ENCODE measurements at regions not wholly inside any gene's neighbourhood (a gene's known extent, or its start where the extent isn't known, plus 50 kb on each side); places are given as distances from the start of the nearest gene placed in this dataset.

- DNase-seq (ENCODE audit: low read depth): no peak
Measured at GRCh38 chr12:107320033-107320928, 226.9 kb upstream of the CRY1 start.

- no peak for DNase-seq (ENCODE audit: low read depth)
Measured at GRCh38 chr12:107320929-107321631, 227.7 kb upstream of the CRY1 start.

- DNase-seq (ENCODE audit: low read depth): no peak
Measured at GRCh38 chr12:107322063-107322462, 228.7 kb upstream of the CRY1 start.

- DNase-seq (ENCODE audit: low read depth): no peak
Measured at GRCh38 chr12:107325075-107325608, 231.8 kb upstream of the CRY1 start.

- no peak for DNase-seq (ENCODE audit: low read depth)
Measured at GRCh38 chr12:107326237-107326636, 232.9 kb upstream of the CRY1 start.

- no peak for DNase-seq (ENCODE audit: low read depth)
Measured at GRCh38 chr12:107327651-107328182, 234.4 kb upstream of the CRY1 start.

- no peak for DNase-seq (ENCODE audit: low read depth)
Measured at GRCh38 chr12:107328442-107329133, 235.2 kb upstream of the CRY1 start.

GRCh38 chr12:107329569-107330324 is 236.4 kb upstream of the CRY1 start:
- DNase-seq (ENCODE audit: low read depth): no peak

GRCh38 chr12:107330831-107331431 is 237.6 kb upstream of the CRY1 start:
- no peak for DNase-seq (ENCODE audit: low read depth)

- no peak for DNase-seq (ENCODE audit: low read depth)
Measured at GRCh38 chr12:107331471-107331870, 238.1 kb upstream of the CRY1 start.

- no peak for DNase-seq (ENCODE audit: low read depth)
Measured at GRCh38 chr12:107331912-107332311, 238.6 kb upstream of the CRY1 start.

- DNase-seq (ENCODE audit: low read depth): no peak
Measured at GRCh38 chr12:107332743-107333142, 239.4 kb upstream of the CRY1 start.

- no peak for DNase-seq (ENCODE audit: low read depth)
Measured at GRCh38 chr12:107335802-107336570, 242.6 kb upstream of the CRY1 start.

GRCh38 chr12:107336695-107337094 is 243.3 kb upstream of the CRY1 start:
- DNase-seq (ENCODE audit: low read depth): no peak

GRCh38 chr12:107337346-107338095 is 244.2 kb upstream of the CRY1 start:
- DNase-seq (ENCODE audit: low read depth): no peak

- DNase-seq (ENCODE audit: low read depth): no peak
Measured at GRCh38 chr12:107339487-107339886, 246.1 kb upstream of the CRY1 start.

- DNase-seq (ENCODE audit: low read depth): no peak
Measured at GRCh38 chr12:107339932-107340331, 246.6 kb upstream of the CRY1 start.

- DNase-seq (ENCODE audit: low read depth): no peak
Measured at GRCh38 chr12:107340898-107341297, 247.5 kb upstream of the CRY1 start.
